Osteoblast (primary cell): ENCODE measurements at regions not wholly inside any gene's neighbourhood (a gene's known extent, or its start where the extent isn't known, plus 50 kb on each side); places are given as distances from the start of the nearest gene placed in this dataset.

Source experiments
- DNase-seq: peaks from one replicate; pipeline ENCODE4 v3.0.0; 2011; ENCODE audit warnings: low spot score, mixed read lengths; ENCODE audit not compliant: insufficient read length; ENCODE audit errors: missing footprints
- H2AFZ ChIP-seq: 2 replicates; pipeline ENCODE4 v1.6.0; 2011; ENCODE audit warnings: mild to moderate bottlenecking, low read length
- H3K27ac ChIP-seq: 2 replicates; pipeline ENCODE4 v1.5.1; 2011; ENCODE audit warnings: mild to moderate bottlenecking, low read depth, low read length, moderate library complexity
- H3K27me3 ChIP-seq: 2 replicates; pipeline ENCODE4 v1.6.0; 2012; ENCODE audit warnings: mild to moderate bottlenecking, control low read depth, inconsistent platforms, low read length, moderate library complexity; ENCODE audit not compliant: insufficient read depth
- H3K36me3 ChIP-seq: 2 replicates; pipeline ENCODE4 v1.5.1; 2011; ENCODE audit warnings: mild to moderate bottlenecking, low read length, control low read depth, moderate library complexity; ENCODE audit not compliant: insufficient read depth
- H3K4me1 ChIP-seq: 2 replicates; pipeline ENCODE4 v1.5.1; 2011; ENCODE audit warnings: mild to moderate bottlenecking, low read length, control low read depth, moderate library complexity; ENCODE audit not compliant: insufficient read depth
- H3K4me2 ChIP-seq: 2 replicates; pipeline ENCODE4 v1.6.0; 2011; ENCODE audit warnings: mild to moderate bottlenecking, low read length; ENCODE audit not compliant: insufficient read depth
- H3K4me3 ChIP-seq: fragments of 200-600 bp; sonication (generic); 3 replicates; pipeline ENCODE4 v1.5.1; 2012; ENCODE audit warnings: mild to moderate bottlenecking, low read length, inconsistent platforms; ENCODE audit not compliant: insufficient read depth
- H3K79me2 ChIP-seq: 2 replicates; pipeline ENCODE4 v1.6.0; 2012; ENCODE audit warnings: mild to moderate bottlenecking, low read length, control low read depth, inconsistent platforms; ENCODE audit not compliant: insufficient read depth
- H3K9me3 ChIP-seq: 2 replicates; pipeline ENCODE4 v1.5.1; 2011; ENCODE audit warnings: low read depth, low read length, control low read depth
- H4K20me1 ChIP-seq: 2 replicates; pipeline ENCODE4 v1.6.0; 2012; ENCODE audit warnings: mild to moderate bottlenecking, low read length, control low read depth; ENCODE audit not compliant: insufficient read depth
- CTCF ChIP-seq: IDR thresholded peaks from 2 replicates; pipeline ENCODE4 v1.5.1; 2011; ENCODE audit warnings: mild to moderate bottlenecking, low read depth, low read length, moderate library complexity; ENCODE audit errors: extremely low read depth

- Histone ChIP-seq H3K27ac (no peak overlapping the region), H3K27me3 (no peaks in the 10 kb centered on the region)
- no peak for TF ChIP-seq CTCF
Observed at GRCh38 chr3:109918740-109919139, 581.4 kb upstream of the DPPA4 start.

GRCh38 chr3:109920749-109921148 lies 583.4 kb upstream of the DPPA4 start:
- no peak for DNase-seq
- no peaks in the 10 kb centered on the region for H3K4me1 ChIP-seq
- no peak overlapping the region for H3K4me3 ChIP-seq
- H3K36me3 ChIP-seq: no peaks in the 10 kb centered on the region
- no peaks in the 10 kb centered on the region for H3K9me3 ChIP-seq
- H3K4me2 ChIP-seq: no peak overlapping the region
- no peaks in the 10 kb centered on the region for H3K79me2 ChIP-seq
- no peak overlapping the region for H3K27ac ChIP-seq
- TF ChIP-seq CTCF: no peak
- no peaks in the 10 kb centered on the region for H4K20me1 ChIP-seq
- no peak overlapping the region for H2AFZ ChIP-seq
- H3K27me3 ChIP-seq: no peaks in the 10 kb centered on the region

More at GRCh38 chr3:109918740-109919139, 581.4 kb upstream of the DPPA4 start:
- H3K36me3 ChIP-seq: no peaks in the 10 kb centered on the region
- no peak overlapping the region for H2AFZ ChIP-seq
- no peaks in the 10 kb centered on the region for H3K4me1 ChIP-seq
- no peaks in the 10 kb centered on the region for H3K9me3 ChIP-seq
- H4K20me1 ChIP-seq: no peaks in the 10 kb centered on the region
- H3K4me2 ChIP-seq: no peak overlapping the region
- no peak for DNase-seq
- no peaks in the 10 kb centered on the region for H3K79me2 ChIP-seq
- no peak overlapping the region for H3K4me3 ChIP-seq

GRCh38 chr3:109921509-109921908 lies 584.2 kb upstream of the DPPA4 start:
- Histone ChIP-seq H3K36me3 (no peaks in the 10 kb centered on the region), H3K27me3 (no peaks in the 10 kb centered on the region), H3K27ac (no peak overlapping the region), H3K9me3 (no peaks in the 10 kb centered on the region), H2AFZ (no peak overlapping the region), H3K4me3 (no peak overlapping the region), H4K20me1 (no peaks in the 10 kb centered on the region), H3K79me2 (no peaks in the 10 kb centered on the region), H3K4me2 (no peak overlapping the region), H3K4me1 (peaks cover 2% of the 10 kb centered on the region)
- no peak for DNase-seq
- no peak for TF ChIP-seq CTCF

GRCh38 chr3:109922856-109923255 lies 585.5 kb upstream of the DPPA4 start:
- Histone ChIP-seq H3K79me2 (no peaks in the 10 kb centered on the region), H4K20me1 (no peaks in the 10 kb centered on the region), H3K27me3 (no peaks in the 10 kb centered on the region), H3K4me2 (no peak overlapping the region), H3K4me3 (no peak overlapping the region), H2AFZ (no peak overlapping the region), H3K9me3 (no peaks in the 10 kb centered on the region), H3K4me1 (peaks cover 13% of the 10 kb centered on the region), H3K36me3 (no peaks in the 10 kb centered on the region), H3K27ac (no peak overlapping the region)
- no peak for TF ChIP-seq CTCF
- DNase-seq: no peak
